GM13977 (cell line): ENCODE measurements at regions not wholly inside any gene's neighbourhood (a gene's known extent, or its start where the extent isn't known, plus 50 kb on each side); places are given as distances from the start of the nearest gene placed in this dataset.
"Not testable (repeated sequence)": the region's sequence is repeated elsewhere in the genome, so short reads cannot be mapped to it uniquely, and the experiment has no call there.

Source experiments
- DNase-seq: peaks from one replicate; pipeline ENCODE4 v3.0.0; 2012; ENCODE audit warnings: low spot score
- in situ Hi-C: fragments of 300-500 bp; cut with MboI; formaldehyde crosslinking; loops from one replicate; pipeline ENCODE4 v1.12.0; 2022; ENCODE audit warnings: low sequenced_read_pairs, low pct_unique_long_range_greater_than_20kb, mixed read lengths, inconsistent platforms; ENCODE audit not compliant: unreplicated experiment
- TF ChIP-seq, protein P1 (sequence below): IDR thresholded peaks from 2 replicates; pipeline ENCODE4 v1.5.1; 2012; ENCODE audit warnings: mild to moderate bottlenecking, control low read depth; ENCODE audit not compliant: insufficient read depth; ENCODE audit errors: extremely low read depth, missing control alignments

DNA sequence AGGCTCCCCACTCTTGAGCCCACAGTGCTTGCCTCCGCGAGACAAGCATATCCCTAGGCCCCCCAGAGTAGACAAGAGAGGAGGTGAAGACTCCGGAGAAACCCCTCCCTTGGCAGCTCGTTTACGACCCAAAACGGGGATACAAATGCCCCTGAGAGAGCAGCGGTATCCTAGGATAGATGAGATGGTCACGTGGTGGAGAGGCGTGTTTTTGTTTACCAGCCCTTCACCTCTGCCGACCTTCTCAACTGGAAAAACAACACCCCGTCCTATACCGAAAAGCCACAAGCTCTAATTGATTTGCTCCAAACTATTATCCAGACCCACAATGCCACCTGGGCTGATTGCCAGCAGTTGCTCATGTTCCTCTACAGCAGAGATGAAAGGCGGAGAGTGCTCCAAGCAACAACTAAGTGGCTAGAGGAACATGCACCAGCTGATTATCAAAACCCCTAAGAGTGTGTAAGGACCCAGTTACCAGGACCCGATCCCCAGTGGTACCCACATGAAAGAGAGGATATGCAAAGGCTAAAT, 99.5 kb upstream of the OSBPL11 start:
- in situ Hi-C loops: no loop called here
- no peak for DNase-seq
- TF ChIP-seq, protein P1, sequence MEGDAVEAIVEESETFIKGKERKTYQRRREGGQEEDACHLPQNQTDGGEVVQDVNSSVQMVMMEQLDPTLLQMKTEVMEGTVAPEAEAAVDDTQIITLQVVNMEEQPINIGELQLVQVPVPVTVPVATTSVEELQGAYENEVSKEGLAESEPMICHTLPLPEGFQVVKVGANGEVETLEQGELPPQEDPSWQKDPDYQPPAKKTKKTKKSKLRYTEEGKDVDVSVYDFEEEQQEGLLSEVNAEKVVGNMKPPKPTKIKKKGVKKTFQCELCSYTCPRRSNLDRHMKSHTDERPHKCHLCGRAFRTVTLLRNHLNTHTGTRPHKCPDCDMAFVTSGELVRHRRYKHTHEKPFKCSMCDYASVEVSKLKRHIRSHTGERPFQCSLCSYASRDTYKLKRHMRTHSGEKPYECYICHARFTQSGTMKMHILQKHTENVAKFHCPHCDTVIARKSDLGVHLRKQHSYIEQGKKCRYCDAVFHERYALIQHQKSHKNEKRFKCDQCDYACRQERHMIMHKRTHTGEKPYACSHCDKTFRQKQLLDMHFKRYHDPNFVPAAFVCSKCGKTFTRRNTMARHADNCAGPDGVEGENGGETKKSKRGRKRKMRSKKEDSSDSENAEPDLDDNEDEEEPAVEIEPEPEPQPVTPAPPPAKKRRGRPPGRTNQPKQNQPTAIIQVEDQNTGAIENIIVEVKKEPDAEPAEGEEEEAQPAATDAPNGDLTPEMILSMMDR: no peak

DNA sequence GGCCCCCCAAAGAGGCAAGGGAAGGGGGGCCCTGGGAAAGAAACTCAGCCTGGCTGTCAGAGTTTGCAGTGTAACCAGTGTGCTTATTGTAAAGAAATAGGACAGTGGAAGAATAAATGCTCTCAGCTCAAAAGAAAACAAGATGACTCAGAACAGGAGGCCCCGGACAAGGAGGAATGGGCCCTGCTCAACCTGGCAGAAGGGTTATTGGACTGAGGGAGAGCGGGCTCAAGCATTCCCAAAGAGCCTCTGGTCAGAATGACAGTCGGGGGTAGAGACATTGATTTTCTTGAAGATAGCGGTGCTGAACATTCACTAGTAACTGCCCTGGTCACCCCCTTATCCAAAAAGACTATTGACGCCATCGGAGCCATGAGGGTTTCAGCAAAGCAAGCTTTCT, 100.4 kb upstream of the OSBPL11 start:
- TF ChIP-seq, protein P1: no peak
- DNase-seq: no peak
- in situ Hi-C loops: no loop called here

DNA sequence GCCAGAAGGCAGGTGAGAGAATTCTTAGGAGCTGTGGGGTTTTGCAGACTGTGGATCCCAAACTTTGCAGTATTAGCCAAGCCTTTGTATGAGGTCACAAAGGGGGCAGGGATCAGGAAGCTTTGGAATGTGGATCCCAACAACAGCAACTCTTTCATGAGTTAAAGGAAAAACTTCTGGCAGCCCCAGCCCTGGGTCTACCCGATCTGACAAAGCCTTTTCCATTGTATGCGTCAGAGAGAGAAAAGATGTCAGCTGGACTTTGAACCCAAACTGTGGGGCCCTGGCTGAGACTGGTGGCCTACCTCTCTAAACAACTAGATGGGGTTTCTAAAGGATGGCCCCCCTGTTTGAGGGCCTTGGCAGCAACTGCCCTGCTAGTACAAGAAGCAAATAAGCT, 101.8 kb upstream of the OSBPL11 start:
- in situ Hi-C loops, DNase-seq: not testable (repeated sequence)

DNA sequence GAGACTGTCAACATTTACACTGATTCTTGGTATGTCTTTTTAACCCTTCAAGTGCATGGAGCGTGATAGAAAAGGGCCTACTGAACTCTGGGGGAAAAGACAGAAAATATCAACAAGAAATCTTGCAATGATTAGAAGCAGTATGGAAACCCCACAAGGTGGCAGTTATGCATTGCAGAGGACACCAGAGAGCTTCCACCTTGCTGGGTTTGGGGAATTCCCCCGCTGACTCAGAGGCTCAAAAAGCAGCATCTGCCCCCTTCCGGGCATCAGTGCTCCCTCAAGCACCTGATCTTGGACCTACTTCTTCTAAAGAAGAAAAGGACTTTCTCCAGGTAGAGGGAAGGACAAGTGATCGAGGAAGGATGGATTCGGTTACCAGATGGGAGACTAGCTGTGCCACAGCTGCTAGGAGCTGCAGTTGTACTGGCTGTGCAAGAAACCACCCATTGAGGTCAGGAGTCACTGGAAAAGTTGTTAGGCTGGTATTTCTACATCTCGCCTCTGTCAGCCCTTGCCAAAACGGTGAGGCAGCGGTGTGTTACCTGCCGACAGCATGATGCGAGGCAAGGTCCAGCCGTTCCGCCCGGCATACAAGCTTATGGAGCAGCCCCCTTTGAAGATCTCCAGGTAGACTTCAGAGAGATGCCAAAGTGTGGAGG, 102.8 kb upstream of the OSBPL11 start:
- in situ Hi-C loops, DNase-seq: not testable (repeated sequence)

DNA sequence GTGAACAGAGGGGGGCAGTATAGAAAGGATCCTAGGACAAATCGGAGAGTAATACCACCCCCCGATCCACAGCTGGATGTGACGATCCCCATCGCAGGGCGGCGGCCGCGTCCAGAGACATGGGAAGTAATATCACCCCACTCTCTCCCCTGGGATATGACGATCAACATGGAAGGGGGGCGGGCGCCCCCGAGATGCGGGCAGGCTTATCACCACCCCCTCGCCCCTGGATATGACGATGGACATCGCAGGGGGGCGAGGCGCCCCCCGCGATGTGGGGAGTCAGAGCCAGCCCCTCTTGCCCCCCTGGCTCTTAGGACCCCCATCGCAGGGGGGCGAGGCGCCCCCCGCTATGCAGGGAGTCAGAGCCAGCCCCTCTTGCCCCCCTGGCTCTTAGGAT, 120.4 kb upstream of the OSBPL11 start:
- in situ Hi-C loops: no loop called here
- DNase-seq: no peak
- TF ChIP-seq, protein P1: no peak

DNA sequence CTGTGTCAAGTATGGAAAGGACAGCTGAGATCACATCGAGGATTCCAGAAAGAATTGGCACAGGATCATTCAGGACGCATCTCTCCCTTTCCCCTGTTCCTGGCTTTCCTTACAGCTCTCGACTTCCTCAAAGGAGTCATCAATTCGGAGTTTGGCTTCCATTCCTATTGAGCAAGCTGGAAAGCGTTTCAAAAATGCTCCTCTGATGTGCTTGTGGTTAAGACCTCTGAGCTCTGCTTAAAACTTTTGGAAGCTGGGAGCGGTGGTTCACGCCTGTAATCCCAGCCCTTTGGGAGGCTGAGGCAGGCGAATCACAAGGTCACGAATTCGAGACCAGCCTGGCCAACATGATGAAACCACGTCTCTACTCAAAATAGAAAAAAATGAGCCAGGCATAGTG, 136.9 kb upstream of the OSBPL11 start:
- DNase-seq, in situ Hi-C loops: not testable (repeated sequence)

DNA sequence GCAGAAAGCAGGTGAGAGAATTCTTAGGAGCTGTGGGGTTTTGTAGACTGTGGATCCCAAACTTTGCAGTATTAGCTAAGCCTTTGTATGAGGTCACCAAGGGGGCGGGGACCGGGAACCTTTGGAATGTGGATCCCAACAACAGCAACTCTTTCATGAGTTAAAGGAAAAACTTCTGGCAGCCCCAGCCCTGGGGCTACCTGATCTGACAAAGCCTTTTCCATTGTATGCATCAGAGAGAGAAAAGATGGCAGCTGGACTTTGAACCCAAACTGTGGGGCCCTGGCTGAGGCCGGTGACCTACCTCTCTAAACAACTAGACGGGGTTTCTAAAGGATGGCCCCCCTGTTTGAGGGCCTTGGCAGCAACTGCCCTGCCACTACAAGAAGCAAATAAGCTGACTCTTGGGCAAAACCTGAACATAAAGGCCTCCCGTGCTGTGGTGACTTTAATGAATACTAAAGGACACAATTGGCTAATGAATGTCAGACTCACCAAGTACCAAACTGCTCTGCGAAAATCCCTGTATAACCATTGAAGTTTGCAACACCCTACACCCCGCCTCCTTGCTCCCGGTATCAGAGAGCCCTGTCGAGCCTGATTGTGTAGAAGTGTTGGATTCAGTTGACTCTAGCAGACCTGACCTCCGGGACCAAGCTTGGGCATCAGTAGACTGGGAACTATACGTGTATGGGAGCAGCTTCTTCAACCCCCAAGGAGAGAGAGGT, 146.9 kb upstream of the OSBPL11 start:
- in situ Hi-C loops, DNase-seq: not testable (repeated sequence)

DNA sequence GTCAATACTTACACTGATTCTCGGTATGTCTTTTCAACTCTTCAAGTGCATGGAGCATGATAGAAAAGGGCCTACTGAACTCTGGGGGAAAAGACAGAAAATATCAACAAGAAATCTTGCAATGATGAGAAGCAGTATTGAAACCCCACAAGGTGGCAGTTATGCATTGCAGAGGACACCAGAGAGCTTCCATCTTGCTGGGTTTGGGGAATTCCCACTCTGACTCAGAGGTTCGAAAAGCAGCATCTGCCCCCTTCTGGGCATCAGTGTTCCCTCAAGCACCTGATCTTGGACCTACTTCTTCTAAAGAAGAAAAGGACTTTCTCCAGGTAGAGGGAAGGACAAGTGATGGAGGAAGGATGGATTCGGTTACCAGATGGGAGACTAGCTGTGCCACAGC, 147.5 kb upstream of the OSBPL11 start:
- peak; percentile 66 for DNase-seq
- TF ChIP-seq, protein P1: peak; percentile 28
- in situ Hi-C loops: not testable (repeated sequence)

DNA sequence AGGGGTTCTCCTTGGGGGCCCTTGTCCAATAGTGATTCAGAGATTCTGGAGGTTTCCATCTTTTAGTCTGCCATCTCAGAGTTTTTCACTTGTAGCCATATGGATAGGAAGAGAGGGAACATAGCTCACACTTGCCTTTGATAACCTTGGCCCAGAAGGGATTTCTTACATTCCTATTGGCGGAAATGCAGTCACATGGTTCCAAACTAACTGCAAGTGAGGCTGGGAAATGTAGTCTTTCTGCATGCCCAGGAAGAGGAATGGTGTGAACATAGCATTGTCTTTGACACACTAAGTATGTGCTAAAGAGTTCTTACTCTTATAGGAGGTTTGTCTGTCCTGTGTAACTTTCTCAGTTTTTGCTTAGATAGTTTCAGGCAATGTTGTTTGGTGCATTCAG, 161.8 kb upstream of the OSBPL11 start:
- in situ Hi-C loops: not testable (repeated sequence)

DNA sequence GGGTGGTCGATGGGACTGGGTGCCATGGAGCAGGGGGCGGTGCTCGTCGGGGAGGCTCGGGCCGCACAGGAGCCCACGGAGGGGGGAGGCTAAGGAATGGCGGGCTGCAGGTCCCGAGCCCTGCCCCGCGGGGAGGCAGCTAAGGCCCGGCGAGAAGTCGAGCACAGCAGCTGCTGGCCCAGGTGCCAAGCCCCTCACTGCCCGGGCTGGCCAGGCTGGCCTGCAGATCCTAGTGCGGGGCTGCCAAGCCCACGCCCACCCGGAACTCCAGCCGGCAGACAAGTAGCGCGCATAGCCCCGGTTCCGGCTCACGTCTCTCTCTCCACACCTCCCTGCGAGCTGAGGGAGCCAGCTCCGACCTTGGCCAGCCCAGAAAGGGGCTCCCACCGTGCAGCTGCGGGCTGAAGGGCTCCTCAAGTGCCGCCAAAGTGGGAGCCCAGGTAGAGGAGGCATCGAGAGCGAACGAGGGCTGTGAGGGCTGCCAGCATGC, 163.4 kb upstream of the OSBPL11 start:
- in situ Hi-C loops, DNase-seq: not testable (repeated sequence)

More for the DNA sequence above, 161.8 kb upstream of the OSBPL11 start:
- DNase-seq: peak; percentile 17

DNA sequence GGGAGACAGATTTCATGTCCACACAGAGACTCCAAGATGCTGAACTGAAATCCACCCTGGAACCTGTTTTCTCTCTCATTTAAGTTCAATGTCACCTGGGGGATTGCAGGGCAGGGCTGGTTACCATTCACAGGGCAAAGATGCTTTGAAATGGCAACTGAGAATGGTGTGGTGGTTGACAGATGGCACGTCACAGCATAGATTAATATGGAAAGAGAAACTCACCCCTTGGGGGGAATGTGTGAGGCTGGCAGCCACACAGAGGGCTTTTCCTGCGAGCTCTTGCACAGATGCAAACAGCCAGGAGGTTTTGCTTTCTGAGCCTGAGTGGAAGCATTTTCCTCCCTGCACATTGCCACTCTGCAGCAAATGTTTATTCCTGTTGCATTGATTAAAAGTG, 167.3 kb upstream of the OSBPL11 start:
- DNase-seq, in situ Hi-C loops: not testable (repeated sequence)
